IMR-90 (cell line): ENCODE measurements at regions not wholly inside any gene's neighbourhood (a gene's known extent, or its start where the extent isn't known, plus 50 kb on each side); places are given as distances from the start of the nearest gene placed in this dataset.

Source experiments
- ATAC-seq: fragments of 200-7000 bp; cut with Tn5 transposase; 2 replicates; pipeline ENCODE4 v1.9.1; 2020; ENCODE audit warnings: low read depth, mild to moderate bottlenecking, moderate library complexity
- BruUV-seq: library from RNA; stranded (reverse); fragments of 400-500 nt; replicated peaks from 2 replicates; lab custom pipeline; 2021; lab: Mats Ljungman, UMichigan
- CTCF ChIA-PET: fragments of 300-600 bp; formaldehyde crosslinking; extraction: SDS; loops from one replicate; lab custom pipeline; 2021; ENCODE audit warnings: antibody characterized with exemption; lab: Yijun Ruan, JAX
- POLR2A ChIA-PET: fragments of 300-600 bp; sonication (Branson Sonifier 250); formaldehyde crosslinking; loops from one replicate; lab custom pipeline; 2022; ENCODE audit warnings: antibody characterized with exemption; ENCODE audit not compliant: unreplicated experiment; lab: Charles Lee
- DNase-seq: peaks from one replicate; pipeline ENCODE4 v3.0.0; 2013
- H2AFZ ChIP-seq: replicated peaks from 2 replicates; pipeline ENCODE3; 2013; ENCODE audit warnings: low read length, mild to moderate bottlenecking; ENCODE audit not compliant: poor library complexity
- H2AK5ac ChIP-seq: 2 replicates; pipeline ENCODE4 v1.6.1; 2013; ENCODE audit warnings: low read depth, low read length, inconsistent platforms
- H2AK9ac ChIP-seq: replicated peaks from 2 replicates; pipeline ENCODE3; 2013; ENCODE audit warnings: mild to moderate bottlenecking, low read depth, low read length, moderate library complexity; ENCODE audit not compliant: poor library complexity
- H2BK120ac ChIP-seq: 2 replicates; pipeline ENCODE4 v1.6.1; 2013; ENCODE audit warnings: low read depth, low read length, inconsistent platforms
- H2BK15ac ChIP-seq: 3 replicates; pipeline ENCODE4 v1.6.1; 2013; ENCODE audit warnings: low read depth, low read length, inconsistent platforms
- H2BK20ac ChIP-seq: 2 replicates; pipeline ENCODE4 v1.6.1; 2013; ENCODE audit warnings: low read depth, mild to moderate bottlenecking, inconsistent platforms, low read length, moderate library complexity
- H2BK5ac ChIP-seq: 2 replicates; pipeline ENCODE4 v1.6.1; 2013; ENCODE audit warnings: mild to moderate bottlenecking, low read depth, low read length, inconsistent platforms; ENCODE audit not compliant: poor library complexity, severe bottlenecking
- H3K14ac ChIP-seq: replicated peaks from 2 replicates; pipeline ENCODE4 v1.6.1; 2013; ENCODE audit warnings: low read depth, low read length, inconsistent platforms
- H3K18ac ChIP-seq: 2 replicates; pipeline ENCODE4 v1.6.1; 2013; ENCODE audit warnings: low read depth, low read length, control low read depth
- H3K23ac ChIP-seq: 2 replicates; pipeline ENCODE4 v1.6.1; 2013; ENCODE audit warnings: low read depth, low read length, inconsistent platforms
- H3K27ac ChIP-seq: 2 replicates; pipeline ENCODE4 v1.5.1; 2013; ENCODE audit warnings: mild to moderate bottlenecking, control low read depth, low read length; ENCODE audit not compliant: insufficient read depth
- H3K27me3 ChIP-seq: 2 replicates; pipeline ENCODE4 v1.6.1; 2013; ENCODE audit warnings: low read length; ENCODE audit not compliant: control insufficient read depth, insufficient read depth
- H3K36me3 ChIP-seq: 2 replicates; pipeline ENCODE4 v1.6.1; 2013; ENCODE audit warnings: low read length, mixed read lengths; ENCODE audit not compliant: control insufficient read depth, insufficient read depth
- H3K4ac ChIP-seq: 2 replicates; pipeline ENCODE4 v1.6.1; 2013; ENCODE audit warnings: low read depth, low read length, inconsistent platforms
- H3K4me1 ChIP-seq: 2 replicates; pipeline ENCODE4 v1.6.1; 2013; ENCODE audit warnings: low read length, mixed read lengths; ENCODE audit not compliant: control insufficient read depth, insufficient read depth
- H3K4me2 ChIP-seq: 2 replicates; pipeline ENCODE4 v1.6.1; 2013; ENCODE audit warnings: low read depth, mild to moderate bottlenecking, control low read depth, low read length, moderate library complexity
- H3K4me3 ChIP-seq: 2 replicates; pipeline ENCODE4 v1.5.1; 2013; ENCODE audit warnings: low read depth, mild to moderate bottlenecking, control low read depth, low read length, moderate library complexity; ENCODE audit not compliant: insufficient read depth
- H3K56ac ChIP-seq: 2 replicates; pipeline ENCODE4 v1.6.1; 2013; ENCODE audit warnings: low read length, inconsistent platforms; ENCODE audit not compliant: insufficient read depth; ENCODE audit errors: extremely low read depth
- H3K79me1 ChIP-seq, 2 experiments: 2 replicates each; pipeline ENCODE4 v1.6.1; 2013; ENCODE audit warnings: low read length in 2 of 2, inconsistent platforms in 1 of 2, low read depth in 1 of 2
- H3K9ac ChIP-seq: 2 replicates; pipeline ENCODE4 v1.6.1; 2013; ENCODE audit warnings: low read depth, low read length, control low read depth
- H3K9me1 ChIP-seq: 2 replicates; pipeline ENCODE4 v1.6.1; 2013; ENCODE audit warnings: low read length, inconsistent platforms; ENCODE audit not compliant: insufficient read depth
- H3K9me3 ChIP-seq: 2 replicates; pipeline ENCODE4 v1.6.1; 2013; ENCODE audit warnings: low read length; ENCODE audit not compliant: control insufficient read depth, insufficient read depth
- H4K20me1 ChIP-seq: 2 replicates; pipeline ENCODE4 v1.6.1; 2013; ENCODE audit warnings: low read length, inconsistent platforms; ENCODE audit not compliant: insufficient read depth
- H4K5ac ChIP-seq: 2 replicates; pipeline ENCODE4 v1.6.1; 2013; ENCODE audit warnings: mild to moderate bottlenecking, low read depth, low read length, control low read depth
- H4K8ac ChIP-seq, 2 experiments: 2 replicates each; pipeline ENCODE4 v1.6.1; 2013; ENCODE audit warnings: low read depth in 2 of 2, low read length in 2 of 2, control low read depth in 1 of 2, inconsistent platforms in 1 of 2
- H4K91ac ChIP-seq: 2 replicates; pipeline ENCODE4 v1.6.1; 2013; ENCODE audit warnings: low read depth, low read length, inconsistent platforms; ENCODE audit not compliant: insufficient read depth
- BHLHE40 ChIP-seq: fragments of 150-350 bp; IDR thresholded peaks from 2 replicates; pipeline ENCODE4 v1.6.1; 2016; ENCODE audit warnings: mild to moderate bottlenecking, low read depth, low read length
- CEBPB ChIP-seq: IDR thresholded peaks from 2 replicates; pipeline ENCODE4 v1.6.1; 2012; ENCODE audit warnings: low read depth, low read length, improper control_type of control experiment
- CHD1 ChIP-seq: IDR thresholded peaks from 2 replicates; pipeline ENCODE4 v1.6.1; 2012; ENCODE audit warnings: low read depth, low read length, improper control_type of control experiment
- CTCF ChIP-seq: conservative IDR thresholded peaks from 2 replicates; pipeline ENCODE4 v1.5.1; 2012; ENCODE audit warnings: mild to moderate bottlenecking, low read depth, low read length, improper control_type of control experiment
- ELK1 ChIP-seq: fragments of 150-350 bp; IDR thresholded peaks from 2 replicates; pipeline ENCODE4 v1.6.1; 2016; ENCODE audit warnings: low read depth, mild to moderate bottlenecking, low read length, moderate library complexity, borderline replicate concordance
- FOS ChIP-seq: fragments of 150-350 bp; IDR thresholded peaks from 2 replicates; pipeline ENCODE4 v1.6.1; 2016; ENCODE audit warnings: low read depth, low read length
- MAFK ChIP-seq: IDR thresholded peaks from 2 replicates; pipeline ENCODE4 v1.6.1; 2012; ENCODE audit warnings: low read depth, low read length, improper control_type of control experiment
- MAZ ChIP-seq: IDR thresholded peaks from 2 replicates; pipeline ENCODE4 v1.6.1; 2012; ENCODE audit warnings: low read depth, mild to moderate bottlenecking, low read length, improper control_type of control experiment, moderate library complexity, borderline replicate concordance
- MXI1 ChIP-seq: IDR thresholded peaks from 2 replicates; pipeline ENCODE4 v1.6.1; 2012; ENCODE audit warnings: low read depth, mild to moderate bottlenecking, low read length, moderate library complexity, borderline replicate concordance
- NFE2L2 ChIP-seq: fragments of 150-350 bp; IDR thresholded peaks from 2 replicates; pipeline ENCODE4 v1.6.1; 2016; ENCODE audit warnings: low read depth, mild to moderate bottlenecking, low read length
- POLR2A ChIP-seq: IDR thresholded peaks from 2 replicates; pipeline ENCODE4 v1.6.1; 2012; ENCODE audit warnings: mild to moderate bottlenecking, low read depth, low read length
- RAD21 ChIP-seq: IDR thresholded peaks from 2 replicates; pipeline ENCODE4 v1.6.1; 2012; ENCODE audit warnings: low read length, improper control_type of control experiment
- RCOR1 ChIP-seq: IDR thresholded peaks from 2 replicates; pipeline ENCODE4 v1.6.1; 2012; ENCODE audit warnings: mild to moderate bottlenecking, low read length, improper control_type of control experiment; ENCODE audit not compliant: insufficient replicate concordance
- RFX5 ChIP-seq: IDR thresholded peaks from 2 replicates; pipeline ENCODE4 v1.8.0; 2012; ENCODE audit warnings: low read depth, mild to moderate bottlenecking, low read length, moderate library complexity
- SMC3 ChIP-seq: fragments of 150-350 bp; IDR thresholded peaks from 2 replicates; pipeline ENCODE4 v1.6.1; 2016; ENCODE audit warnings: low read depth, mild to moderate bottlenecking, antibody characterized with exemption, low read length, moderate library complexity
- USF2 ChIP-seq: fragments of 150-350 bp; IDR thresholded peaks from 2 replicates; pipeline ENCODE4 v1.6.1; 2017; ENCODE audit warnings: mild to moderate bottlenecking, antibody characterized with exemption, low read length, low read depth
- dilution Hi-C: fragments of 300-500 bp; cut with HindIII; formaldehyde crosslinking; loops from one replicate; pipeline ENCODE4 v1.14.3; 2018; ENCODE audit warnings: low sequenced_read_pairs; ENCODE audit not compliant: unreplicated experiment
- in situ Hi-C: fragments of 300-500 bp; cut with MboI; formaldehyde crosslinking; loops from 3 replicates; pipeline ENCODE4 v1.14.3; 2019; ENCODE audit warnings: low sequenced_read_pairs, inconsistent platforms, mixed read lengths
- intact Hi-C: fragments of 100-400 bp; cut with micrococcal nuclease; formaldehyde crosslinking; loops from 2 replicates; pipeline ENCODE4 v1.10.0; 2022

GRCh38 chr4:67131224-67131623, 414.1 kb downstream of the CENPC start:
- Histone ChIP-seq H3K9me1 (no peaks in the 10 kb centered on the region), H3K18ac (no peak overlapping the region), H4K8ac (no peak overlapping the region), H3K14ac (no peak overlapping the region), H3K23ac (no peak overlapping the region), H3K79me1 (no peaks in the 10 kb centered on the region), H3K4me2 (no peak overlapping the region), H3K56ac (no peak overlapping the region), H2BK15ac (no peak overlapping the region), H2BK120ac (no peak overlapping the region), H3K36me3 (no peaks in the 10 kb centered on the region), H2AK9ac (no peak overlapping the region), H3K4ac (no peak overlapping the region), H3K4me1 (no peaks in the 10 kb centered on the region), H4K5ac (no peak overlapping the region), H2AFZ (no peak overlapping the region), H2BK20ac (no peak overlapping the region), H3K27me3 (no peaks in the 10 kb centered on the region), H3K9me3 (no peaks in the 10 kb centered on the region), H2AK5ac (no peak overlapping the region), H2BK5ac (no peak overlapping the region), H4K91ac (no peak overlapping the region), H3K27ac (no peak overlapping the region), H3K9ac (no peak overlapping the region), H3K4me3 (no peak overlapping the region), H4K20me1 (no peaks in the 10 kb centered on the region)
- intact Hi-C loops (no loop called here), in situ Hi-C loops (no loop called here), dilution Hi-C loops (no loop called here)
- DNase-seq (no peak), ATAC-seq (no peak)
- ChIA-PET CTCF (no interaction called here), POLR2A (no interaction called here)
- no TSS peak for BruUV-seq
- no peak for TF ChIP-seq SMC3
- TF ChIP-seq RAD21, result no peak
- no peak for TF ChIP-seq FOS
- TF ChIP-seq BHLHE40, result no peak
- no peak for TF ChIP-seq POLR2A
- TF ChIP-seq RFX5, result no peak
- TF ChIP-seq MAFK, result no peak
- no peak for TF ChIP-seq CHD1
- TF ChIP-seq ELK1, result no peak
- no peak for TF ChIP-seq USF2
- TF ChIP-seq MAZ, result no peak
- no peak for TF ChIP-seq RCOR1
- TF ChIP-seq CEBPB, result no peak
- no peak for TF ChIP-seq MXI1
- no peak for TF ChIP-seq NFE2L2
- TF ChIP-seq CTCF, result no peak
